Body of pancreas (tissue), 4 donors: ENCODE measurements at regions not wholly inside any gene's neighbourhood (a gene's known extent, or its start where the extent isn't known, plus 50 kb on each side); places are given as distances from the start of the nearest gene placed in this dataset.

Experiments
- ATAC-seq: fragments of 150-250 bp; one replicate; pipeline ENCODE4 v1.9.1; 2016
- DNase-seq, 4 donors: peaks; one replicate each; pipeline ENCODE4 v3.0.0-alpha.2; 2019
- H3K27ac ChIP-seq, 4 donors: fragments of 200-600 bp; sonication (generic); 1 replicate in 3 of 4; 2 replicates in 1 of 4; pipeline versions ENCODE4 v1.5.1 to v1.6.1; 2016 to 2019; ENCODE audit warnings: mild to moderate bottlenecking in 1 of 4, mixed read lengths in 1 of 4, moderate library complexity in 1 of 4
- H3K27me3 ChIP-seq, 2 donors: fragments of 200-600 bp; sonication (generic); one replicate each; pipeline ENCODE4 v1.6.0; 2016; ENCODE audit warnings: mild to moderate bottlenecking in 1 of 2
- H3K36me3 ChIP-seq, 2 donors: fragments of 200-600 bp; sonication (generic); replicated peaks in 1 of 2; 2 replicates each; pipeline ENCODE4 v1.5.1; 2016; ENCODE audit warnings: low read depth in 2 of 2; ENCODE audit not compliant: insufficient read depth in 1 of 2
- H3K4me1 ChIP-seq: fragments of 200-600 bp; sonication (generic); one replicate; pipeline ENCODE4 v1.6.0; 2016
- H3K4me3 ChIP-seq, 2 donors: fragments of 200-600 bp; sonication (generic); 1 replicate in 1 of 2; 2 replicates in 1 of 2; pipeline ENCODE4 v1.5.1; 2016 to 2019
- H3K9me3 ChIP-seq, 3 donors: fragments of 200-600 bp; sonication (generic); 1 replicate in 2 of 3; 2 replicates in 1 of 3; pipeline ENCODE4 v1.5.1; 2016
- POLR2A ChIP-seq, 3 donors: fragments of 450-650 bp; IDR thresholded peaks; one replicate each; pipeline ENCODE4 v1.6.1; 2016; ENCODE audit warnings: antibody characterized with exemption in 3 of 3, mild to moderate bottlenecking in 2 of 3
- WGBS, 2 donors: methylation state at CpG; one replicate each; pipeline ENCODE4 v1.1.5; 2017; 5-methylcytosine and 5-hydroxymethylcytosine counted together
- intact Hi-C: fragments of 100-400 bp; cut with DNase I; formaldehyde crosslinking; loops from one replicate; pipeline ENCODE4 v1.15.1; 2023
- TF ChIP-seq, protein P1 (sequence below), 7 experiments: fragments of 450-650 bp in 4 of 7; fragments of 200-600 bp in 3 of 7; sonication (generic) in 3 of 7; IDR thresholded peaks; one replicate each; pipeline ENCODE4 v1.5.1; 2016 to 2019; ENCODE audit warnings: antibody characterized with exemption in 7 of 7

- intact Hi-C loops: no loop called here
- no peaks in the 10 kb centered on the region for H3K4me1 ChIP-seq
- no peak overlapping the region for H3K27ac ChIP-seq
- H3K9me3 ChIP-seq: no peaks in the 10 kb centered on the region
- H3K4me3 ChIP-seq: no peak overlapping the region
- ATAC-seq (no peak), DNase-seq (peak in 2 of 4 donors; percentile 2 to 33)
- no peaks in the 10 kb centered on the region for H3K36me3 ChIP-seq
- H3K27me3 ChIP-seq: no peaks in the 10 kb centered on the region
- TF ChIP-seq, protein P1, sequence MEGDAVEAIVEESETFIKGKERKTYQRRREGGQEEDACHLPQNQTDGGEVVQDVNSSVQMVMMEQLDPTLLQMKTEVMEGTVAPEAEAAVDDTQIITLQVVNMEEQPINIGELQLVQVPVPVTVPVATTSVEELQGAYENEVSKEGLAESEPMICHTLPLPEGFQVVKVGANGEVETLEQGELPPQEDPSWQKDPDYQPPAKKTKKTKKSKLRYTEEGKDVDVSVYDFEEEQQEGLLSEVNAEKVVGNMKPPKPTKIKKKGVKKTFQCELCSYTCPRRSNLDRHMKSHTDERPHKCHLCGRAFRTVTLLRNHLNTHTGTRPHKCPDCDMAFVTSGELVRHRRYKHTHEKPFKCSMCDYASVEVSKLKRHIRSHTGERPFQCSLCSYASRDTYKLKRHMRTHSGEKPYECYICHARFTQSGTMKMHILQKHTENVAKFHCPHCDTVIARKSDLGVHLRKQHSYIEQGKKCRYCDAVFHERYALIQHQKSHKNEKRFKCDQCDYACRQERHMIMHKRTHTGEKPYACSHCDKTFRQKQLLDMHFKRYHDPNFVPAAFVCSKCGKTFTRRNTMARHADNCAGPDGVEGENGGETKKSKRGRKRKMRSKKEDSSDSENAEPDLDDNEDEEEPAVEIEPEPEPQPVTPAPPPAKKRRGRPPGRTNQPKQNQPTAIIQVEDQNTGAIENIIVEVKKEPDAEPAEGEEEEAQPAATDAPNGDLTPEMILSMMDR (IDR thresholded peaks at IDR 0.05): no peak
- no peak for TF ChIP-seq POLR2A (IDR thresholded peaks at IDR 0.05)
Observed at GRCh38 chr4:104025251-104025650, 305.5 kb upstream of the TACR3 start.

DNA sequence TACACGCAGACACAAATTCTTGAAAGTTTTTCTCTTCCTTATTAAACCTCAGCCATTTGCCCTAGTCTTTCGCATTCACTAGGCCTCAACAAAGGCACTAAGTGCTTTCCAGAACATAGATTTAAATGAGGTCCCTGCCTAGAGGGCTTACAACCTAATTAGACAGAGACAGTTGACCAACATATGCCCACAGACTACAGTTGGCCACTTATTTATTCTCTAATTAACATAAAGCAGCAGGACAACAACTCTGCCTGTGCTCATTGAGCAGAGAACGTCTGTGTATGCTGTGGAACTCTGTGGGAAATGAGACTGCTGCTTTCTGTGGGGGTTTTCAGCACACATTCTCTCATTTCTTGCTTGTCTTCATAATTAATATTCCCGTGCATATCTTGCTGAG lies 303.0 kb upstream of the TACR3 start:
- H3K27me3 ChIP-seq: no peaks in the 10 kb centered on the region
- DNase-seq (no peak), ATAC-seq (no peak)
- H3K9me3 ChIP-seq: no peaks in the 10 kb centered on the region
- H3K27ac ChIP-seq: no peak overlapping the region
- no peak for TF ChIP-seq POLR2A (IDR thresholded peaks at IDR 0.05)
- TF ChIP-seq, protein P1 (IDR thresholded peaks at IDR 0.05): no peak
- no peaks in the 10 kb centered on the region for H3K4me1 ChIP-seq
- H3K36me3 ChIP-seq: no peaks in the 10 kb centered on the region
- 61 to 68% methylated on average over 4 of the region's 4 CpGs for WGBS, 2 donors
- H3K4me3 ChIP-seq: no peak overlapping the region
- intact Hi-C loops: no loop called here

DNA sequence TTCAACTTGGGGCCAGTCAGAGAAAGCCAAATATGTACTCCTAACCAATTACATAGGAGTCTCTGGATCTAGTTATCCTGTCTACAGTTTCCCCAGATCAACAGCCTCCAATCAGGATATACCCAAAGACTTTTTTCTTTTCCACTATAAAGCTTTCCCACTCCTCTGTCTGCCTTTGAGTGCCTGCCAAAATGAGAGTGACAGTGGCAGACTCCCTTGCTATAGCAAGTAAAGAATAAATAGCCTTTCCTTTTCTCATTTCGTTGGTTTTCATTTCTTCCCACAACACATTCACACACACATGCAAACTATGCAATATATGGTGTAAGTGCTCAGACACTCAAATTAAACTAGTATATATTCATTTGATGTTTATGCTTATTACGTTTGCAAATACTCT lies 302.4 kb upstream of the TACR3 start:
- Histone ChIP-seq H3K4me1 (no peaks in the 10 kb centered on the region), H3K36me3 (no peaks in the 10 kb centered on the region), H3K27ac (no peak overlapping the region), H3K9me3 (no peaks in the 10 kb centered on the region), H3K4me3 (no peak overlapping the region), H3K27me3 (no peaks in the 10 kb centered on the region)
- WGBS, 2 donors: 42 to 52% methylated on average over 2 of the region's 2 CpGs
- TF ChIP-seq, protein P1 (IDR thresholded peaks at IDR 0.05): no peak
- TF ChIP-seq POLR2A (IDR thresholded peaks at IDR 0.05): no peak
- intact Hi-C loops: no loop called here
- no peak for ATAC-seq
- no peak for DNase-seq

- no peak for DNase-seq
- no peak for ATAC-seq
- no peak for TF ChIP-seq POLR2A (IDR thresholded peaks at IDR 0.05)
- TF ChIP-seq, protein P1 (IDR thresholded peaks at IDR 0.05): no peak
- no peaks in the 10 kb centered on the region for H3K9me3 ChIP-seq
- H3K36me3 ChIP-seq: no peaks in the 10 kb centered on the region
- 89 to 94% methylated on average over 3 of the region's 3 CpGs for WGBS, 2 donors
- intact Hi-C loops: no loop called here
- H3K4me3 ChIP-seq: no peak overlapping the region
- no peak overlapping the region for H3K27ac ChIP-seq
- H3K27me3 ChIP-seq: no peaks in the 10 kb centered on the region
- no peaks in the 10 kb centered on the region for H3K4me1 ChIP-seq
Observed at GRCh38 chr4:104020641-104021040, 300.9 kb upstream of the TACR3 start.

GRCh38 chr4:104017213-104017612 lies 297.4 kb upstream of the TACR3 start:
- Histone ChIP-seq H3K9me3 (no peaks in the 10 kb centered on the region), H3K36me3 (no peaks in the 10 kb centered on the region), H3K27ac (no peak overlapping the region), H3K4me3 (no peak overlapping the region), H3K27me3 (no peaks in the 10 kb centered on the region), H3K4me1 (no peaks in the 10 kb centered on the region)
- ATAC-seq (no peak), DNase-seq (no peak)
- TF ChIP-seq POLR2A (IDR thresholded peaks at IDR 0.05): no peak
- TF ChIP-seq, protein P1 (IDR thresholded peaks at IDR 0.05): no peak
- intact Hi-C loops: no loop called here
